HG02623 (cell line): ENCODE measurements at regions not wholly inside any gene's neighbourhood (a gene's known extent, or its start where the extent isn't known, plus 50 kb on each side); places are given as distances from the start of the nearest gene placed in this dataset.

Source experiments
- ATAC-seq: cut with Tn5 transposase; IDR thresholded peaks from one replicate; pipeline ENCODE4 v1.9.1; 2021; ENCODE audit warnings: moderate library complexity; ENCODE audit not compliant: unreplicated experiment

DNA sequence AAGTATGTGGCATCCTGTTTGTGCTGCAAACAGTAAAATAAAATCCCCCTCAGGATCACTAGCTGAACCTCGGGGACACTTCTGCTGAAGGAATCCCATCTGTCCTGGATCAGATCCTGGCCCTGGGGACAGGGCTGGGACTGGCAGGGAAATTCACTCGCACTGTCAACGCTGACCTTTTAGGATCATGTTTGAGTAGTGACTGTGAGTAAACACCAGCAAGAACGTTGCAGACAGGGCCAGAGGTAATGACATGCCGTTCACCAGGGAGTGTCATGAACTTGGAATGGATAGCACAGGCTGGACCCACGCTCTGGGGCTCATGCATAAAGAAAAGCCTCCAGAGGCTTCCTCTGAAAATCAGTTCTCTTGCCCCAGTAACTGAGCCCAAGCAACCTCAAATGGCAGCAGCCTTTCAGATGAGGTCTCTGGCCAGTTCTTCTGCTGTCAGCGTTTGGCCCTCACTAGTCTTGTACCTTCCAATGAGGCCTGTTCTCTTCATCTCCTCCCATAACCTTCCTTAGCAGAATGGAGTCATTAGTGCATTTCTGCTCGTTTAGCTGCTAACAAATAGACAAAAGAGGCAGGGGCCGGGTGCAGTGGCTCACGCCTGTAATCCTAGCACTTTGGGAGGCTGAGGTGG, 51.0 kb upstream of the BARX2 start:
- no peak for ATAC-seq

- ATAC-seq = no peak
Measured at GRCh38 chr11:129323896-129324502, 51.6 kb upstream of the BARX2 start.

- no peak for ATAC-seq
Measured at GRCh38 chr11:129322941-129323340, 52.7 kb upstream of the BARX2 start.

GRCh38 chr11:129321076-129321475, 54.6 kb upstream of the BARX2 start:
- ATAC-seq = no peak

DNA sequence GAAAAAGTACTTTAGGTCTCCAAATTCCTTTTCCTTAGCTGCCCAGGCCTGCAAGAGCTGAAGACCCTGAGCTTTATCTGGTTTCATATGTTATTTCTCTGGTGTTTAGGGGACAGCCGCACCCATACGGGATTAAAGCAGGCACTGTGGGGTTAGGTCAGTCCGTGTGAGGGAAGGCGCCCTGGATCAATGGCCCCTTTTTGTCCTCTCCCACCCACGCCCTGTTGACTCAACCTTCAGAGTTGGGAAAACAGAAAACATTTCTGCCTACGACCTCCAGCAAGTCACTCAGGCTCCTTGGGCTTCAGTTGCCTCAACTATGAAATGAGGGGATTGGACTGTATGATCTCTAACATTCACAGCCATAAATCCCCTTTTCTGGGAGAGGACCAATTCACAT, 55.2 kb upstream of the BARX2 start:
- no peak for ATAC-seq

DNA sequence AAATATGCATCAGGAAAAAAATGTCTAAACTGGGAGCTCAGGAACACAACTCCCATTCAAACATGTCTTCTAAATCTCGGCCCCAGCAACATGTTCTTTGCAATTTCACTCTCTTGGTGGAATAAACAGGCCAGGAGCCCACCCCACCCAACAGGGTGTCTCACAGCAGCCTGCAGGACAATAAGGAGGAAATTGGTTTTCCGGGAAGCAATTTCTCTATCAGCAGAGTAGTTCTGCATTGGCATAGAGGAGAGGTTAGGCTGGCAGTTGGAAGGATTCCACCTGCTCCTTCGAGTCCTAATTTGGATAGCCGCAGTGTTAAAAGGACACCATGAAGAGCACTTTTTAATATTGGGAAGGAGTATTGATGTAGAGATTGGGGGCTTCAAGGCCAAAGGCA, 55.9 kb upstream of the BARX2 start:
- no peak for ATAC-seq

- ATAC-seq = no peak
Measured at GRCh38 chr11:129319201-129319600, 56.4 kb upstream of the BARX2 start.

DNA sequence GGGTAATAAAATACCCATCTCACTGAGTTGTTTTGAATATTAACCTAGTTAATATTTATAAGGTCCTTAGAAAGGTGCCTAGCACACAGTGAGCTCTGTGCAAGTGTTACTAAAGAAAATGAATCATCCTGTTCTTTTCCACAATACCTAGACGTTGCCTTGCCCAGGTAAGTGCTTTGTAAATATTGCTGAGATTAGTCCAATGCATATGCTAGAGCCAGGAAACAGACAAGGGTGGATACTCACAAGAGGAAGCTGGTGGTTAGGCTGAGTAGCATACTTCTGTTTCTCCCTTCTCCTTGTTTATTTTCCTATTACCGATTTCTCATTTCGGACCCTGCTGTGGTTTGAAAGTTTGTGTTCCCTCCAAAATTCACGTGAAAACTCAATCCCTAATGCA, 58.1 kb upstream of the BARX2 start:
- no peak for ATAC-seq

DNA sequence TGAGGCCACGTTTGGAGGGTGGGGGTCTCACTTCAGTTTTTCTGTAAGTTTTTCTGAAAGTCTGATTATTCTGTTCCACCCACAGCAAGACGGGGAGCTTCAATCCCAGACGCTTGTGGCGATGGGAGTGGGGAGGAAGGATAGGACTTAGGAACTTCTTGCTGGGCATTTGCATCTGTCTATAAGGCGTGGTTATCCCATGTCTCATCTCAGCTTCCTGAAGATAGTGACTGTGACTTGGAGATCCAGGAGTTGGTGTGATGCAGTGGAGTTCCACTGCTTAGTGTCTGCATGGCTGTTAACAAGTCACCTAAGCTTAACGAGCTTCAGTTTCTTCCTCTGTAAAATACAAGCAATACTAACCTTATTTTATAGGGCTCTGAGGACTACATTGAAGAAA, 58.9 kb upstream of the BARX2 start:
- ATAC-seq = no peak

- no peak for ATAC-seq
Measured at GRCh38 chr11:129315781-129316579, 59.7 kb upstream of the BARX2 start.

DNA sequence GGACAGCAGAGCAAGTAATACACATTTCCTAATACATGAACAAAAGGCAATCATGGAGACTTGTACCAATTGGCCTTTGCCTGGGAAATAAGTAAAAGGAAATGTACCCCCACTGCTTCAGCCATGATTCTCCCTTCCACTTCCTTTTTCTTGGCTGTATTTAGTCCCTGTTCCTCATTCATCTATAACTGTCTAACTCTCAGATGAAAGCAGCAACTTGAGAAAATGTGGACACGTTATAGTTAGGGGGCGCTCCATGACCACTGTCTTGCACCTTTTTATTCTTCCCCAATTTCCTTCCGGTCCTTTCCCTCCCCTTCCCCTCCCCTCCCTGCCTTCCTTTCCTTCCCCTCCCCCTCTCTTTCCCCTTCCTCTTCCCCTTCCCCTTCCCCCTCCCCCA, 61.3 kb upstream of the BARX2 start:
- no peak for ATAC-seq

- no peak for ATAC-seq
Measured at GRCh38 chr11:129313541-129314297, 61.9 kb upstream of the BARX2 start.

- ATAC-seq = no peak
Measured at GRCh38 chr11:129312730-129313503, 62.7 kb upstream of the BARX2 start.

DNA sequence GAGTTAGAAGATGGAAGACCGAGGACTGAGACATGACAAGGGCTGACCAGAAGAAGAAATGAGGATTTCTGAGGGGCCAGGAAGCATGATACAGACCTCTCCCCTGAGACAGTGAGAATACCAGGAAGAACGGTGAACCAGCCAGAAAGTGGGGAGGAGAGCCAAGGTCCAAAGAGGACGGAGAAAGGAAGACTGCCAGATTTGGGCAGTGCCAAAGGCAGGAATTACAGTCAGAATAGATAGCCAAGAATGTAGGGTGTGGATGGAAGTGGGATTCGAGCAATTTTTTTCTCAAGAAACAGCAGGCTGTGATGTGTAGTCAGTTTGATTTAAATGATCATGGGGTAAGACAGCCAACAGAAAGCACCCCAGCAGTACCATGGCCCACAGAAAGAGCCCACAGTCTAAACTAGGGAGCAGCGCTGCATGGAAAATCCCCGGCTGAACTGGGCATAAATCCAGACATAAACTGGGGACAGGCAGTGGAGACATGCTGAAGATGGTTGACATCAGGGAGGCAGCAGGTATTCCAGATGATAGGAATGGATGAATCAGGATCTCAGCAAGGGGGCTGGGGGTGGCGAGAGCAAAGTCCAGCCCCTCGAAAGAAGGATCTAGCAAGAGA, 67.3 kb upstream of the BARX2 start:
- no peak for ATAC-seq

- no peak for ATAC-seq
Measured at GRCh38 chr11:129307162-129307561, 68.5 kb upstream of the BARX2 start.

GRCh38 chr11:129302386-129303101, 73.1 kb upstream of the BARX2 start:
- ATAC-seq = no peak

DNA sequence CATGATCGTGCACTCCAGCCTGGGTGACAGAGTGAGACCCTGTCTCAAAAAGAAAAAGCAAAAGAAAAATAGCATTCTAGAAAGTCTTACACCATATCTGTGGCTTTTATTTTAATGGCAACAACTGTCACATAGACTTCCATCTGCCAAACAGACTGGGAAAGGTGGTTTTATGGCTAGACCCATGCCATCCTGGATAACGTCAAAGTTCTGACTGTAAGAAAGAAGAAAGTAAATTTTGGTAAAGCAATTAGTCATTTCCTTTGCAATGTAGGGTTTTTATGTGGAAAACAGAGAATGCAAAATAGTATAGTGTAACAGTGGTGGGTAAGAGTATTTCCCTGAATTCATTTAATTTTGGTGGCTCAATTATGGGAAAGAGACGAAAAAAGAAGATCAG, 75.5 kb upstream of the BARX2 start:
- no peak for ATAC-seq

DNA sequence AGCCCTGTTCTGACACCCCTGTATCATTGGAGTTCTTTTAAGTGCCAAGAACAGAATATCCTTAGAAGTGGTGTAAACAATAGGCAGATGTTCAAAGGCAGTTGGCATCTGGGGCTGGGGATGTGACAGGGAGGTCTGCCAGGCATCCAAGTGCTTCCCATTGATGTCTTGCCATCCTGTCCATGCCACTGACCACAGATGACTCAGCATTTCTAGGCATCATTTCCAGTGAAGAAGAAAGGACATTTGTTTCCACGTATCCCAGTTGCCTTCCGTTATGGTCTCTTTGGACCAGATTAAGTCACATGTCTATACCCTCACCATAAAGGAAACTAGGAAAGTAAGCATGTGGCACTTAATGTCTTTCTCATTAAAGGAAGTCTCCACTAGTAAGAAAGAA, 76.7 kb upstream of the BARX2 start:
- no peak for ATAC-seq

DNA sequence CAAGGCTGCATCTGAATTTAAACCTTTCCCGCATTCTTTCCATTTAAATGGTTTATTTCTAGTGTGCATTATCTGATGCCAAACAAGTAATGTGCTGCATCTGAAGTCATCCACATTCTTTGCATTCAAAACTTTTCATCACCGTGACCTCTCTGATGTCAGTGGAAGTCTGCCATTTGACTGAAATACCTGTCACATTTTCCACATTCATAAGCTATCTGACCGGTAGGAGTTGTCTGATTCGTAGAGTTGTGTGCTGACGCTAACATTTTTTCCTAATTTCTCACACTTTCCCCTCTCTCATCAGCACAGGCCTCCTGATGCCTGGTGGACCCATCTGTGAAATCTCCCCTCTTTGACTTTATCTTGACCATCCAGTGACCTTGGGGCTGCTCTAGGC, 79.9 kb upstream of the BARX2 start:
- no peak for ATAC-seq

GRCh38 chr11:129292771-129293170, 82.9 kb upstream of the BARX2 start:
- ATAC-seq = no peak
